SK-N-SH treated with all-trans-retinoic acid at 6 μM for 48 hours (cell line): ENCODE measurements at regions not wholly inside any gene's neighbourhood (a gene's known extent, or its start where the extent isn't known, plus 50 kb on each side); places are given as distances from the start of the nearest gene placed in this dataset.

Source experiments
- ATAC-seq: fragments of 200-7000 bp; cut with Tn5 transposase; 3 replicates; pipeline ENCODE4 v1.9.1; 2020; ENCODE audit warnings: mild to moderate bottlenecking, moderate library complexity
- ARNTL ChIP-seq: fragments of 450-650 bp; formaldehyde crosslinking; IDR thresholded peaks from 2 replicates; pipeline ENCODE4 v1.5.0; 2020; ENCODE audit warnings: low read depth, mild to moderate bottlenecking, moderate library complexity, borderline replicate concordance
- BACH2 ChIP-seq: fragments of 250-450 bp; sonication (Bioruptor Pico); IDR thresholded peaks from 2 replicates; pipeline ENCODE4 v1.9.0; 2021; ENCODE audit warnings: mild to moderate bottlenecking, borderline replicate concordance
- CREB5 ChIP-seq: fragments of 250-450 bp; sonication (Bioruptor Pico); IDR thresholded peaks from 2 replicates; pipeline ENCODE4 v1.5.1; 2020; ENCODE audit warnings: low read depth, mild to moderate bottlenecking, moderate library complexity
- CSDC2 ChIP-seq: fragments of 250-450 bp; sonication (Bioruptor Pico); IDR thresholded peaks from 2 replicates; pipeline ENCODE4 v1.5.0; 2020; ENCODE audit warnings: mild to moderate bottlenecking, moderate library complexity
- CSRNP3 ChIP-seq: fragments of 250-450 bp; sonication (Bioruptor Pico); IDR thresholded peaks from 2 replicates; pipeline ENCODE4 v1.5.1; 2021; ENCODE audit warnings: mild to moderate bottlenecking, moderate library complexity
- ESRRG ChIP-seq: fragments of 250-450 bp; sonication (Bioruptor Pico); IDR thresholded peaks from 2 replicates; pipeline ENCODE4 v1.6.1; 2021; ENCODE audit warnings: mild to moderate bottlenecking
- GLIS3 ChIP-seq: fragments of 250-450 bp; sonication (Bioruptor Pico); IDR thresholded peaks from 2 replicates; pipeline ENCODE4 v1.5.0; 2020; ENCODE audit warnings: mild to moderate bottlenecking, moderate library complexity
- ISL1 ChIP-seq: fragments of 250-450 bp; sonication (Bioruptor Pico); IDR thresholded peaks from 2 replicates; pipeline ENCODE4 v2.1.2; 2022; ENCODE audit warnings: mild to moderate bottlenecking, moderate library complexity
- OSR1 ChIP-seq: fragments of 250-450 bp; sonication (Bioruptor Pico); IDR thresholded peaks from 2 replicates; pipeline ENCODE4 v1.8.0; 2022; ENCODE audit warnings: moderate library complexity, mild to moderate bottlenecking, inconsistent platforms
- PATZ1 ChIP-seq: fragments of 250-450 bp; sonication (Bioruptor Pico); IDR thresholded peaks from 2 replicates; pipeline ENCODE4 v1.8.0; 2020; ENCODE audit warnings: mild to moderate bottlenecking, moderate library complexity, borderline replicate concordance
- POU6F1 ChIP-seq: fragments of 250-450 bp; sonication (Bioruptor Pico); IDR thresholded peaks from 2 replicates; pipeline ENCODE4 v1.8.0; 2021; ENCODE audit warnings: low read depth, mild to moderate bottlenecking, moderate library complexity, borderline replicate concordance
- PPARA ChIP-seq: fragments of 250-450 bp; sonication (Bioruptor Pico); IDR thresholded peaks from 2 replicates; pipeline ENCODE4 v1.5.0; 2020; ENCODE audit warnings: mild to moderate bottlenecking, borderline replicate concordance
- RARB ChIP-seq: fragments of 250-450 bp; sonication (Bioruptor Pico); IDR thresholded peaks from 2 replicates; pipeline ENCODE4 v1.8.0; 2021; ENCODE audit warnings: mild to moderate bottlenecking, moderate library complexity
- SNAI2 ChIP-seq: fragments of 250-450 bp; sonication (Bioruptor Pico); IDR thresholded peaks from 2 replicates; pipeline ENCODE4 v1.5.0; 2020; ENCODE audit warnings: mild to moderate bottlenecking, moderate library complexity
- TCF4 ChIP-seq: fragments of 250-450 bp; sonication (Bioruptor Pico); IDR thresholded peaks from 2 replicates; pipeline ENCODE4 v1.8.0; 2021; ENCODE audit warnings: mild to moderate bottlenecking, moderate library complexity, borderline replicate concordance
- TOX ChIP-seq: fragments of 250-450 bp; sonication (Bioruptor Pico); IDR thresholded peaks from 2 replicates; pipeline ENCODE4 v1.8.0; 2021; ENCODE audit warnings: mild to moderate bottlenecking, moderate library complexity, borderline replicate concordance
- TSHZ2 ChIP-seq: fragments of 250-450 bp; sonication (Bioruptor Pico); IDR thresholded peaks from 2 replicates; pipeline ENCODE4 v1.5.0; 2020; ENCODE audit warnings: mild to moderate bottlenecking, moderate library complexity
- ZC3H10 ChIP-seq: fragments of 250-450 bp; sonication (Bioruptor Pico); IDR thresholded peaks from 2 replicates; pipeline ENCODE4 v1.5.1; 2021; ENCODE audit warnings: mild to moderate bottlenecking, moderate library complexity
- ZFP3 ChIP-seq: fragments of 250-450 bp; sonication (Bioruptor Pico); IDR thresholded peaks from 2 replicates; pipeline ENCODE4 v1.5.0; 2020; ENCODE audit warnings: mild to moderate bottlenecking, moderate library complexity
- ZFP30 ChIP-seq: fragments of 450-650 bp; formaldehyde crosslinking; IDR thresholded peaks from 2 replicates; pipeline ENCODE4 v1.5.0; 2022; ENCODE audit warnings: mild to moderate bottlenecking, moderate library complexity
- ZNF565 ChIP-seq: fragments of 450-650 bp; formaldehyde crosslinking; conservative IDR thresholded peaks from 2 replicates; pipeline ENCODE4 v1.5.0; 2020; ENCODE audit warnings: low read depth, mild to moderate bottlenecking, moderate library complexity
- ZNF70 ChIP-seq: fragments of 450-650 bp; formaldehyde crosslinking; IDR thresholded peaks from 2 replicates; pipeline ENCODE4 v1.5.0; 2020; ENCODE audit warnings: mild to moderate bottlenecking, moderate library complexity
- ZNF8 ChIP-seq: fragments of 450-650 bp; formaldehyde crosslinking; IDR thresholded peaks from 2 replicates; pipeline ENCODE4 v1.5.0; 2020; ENCODE audit warnings: mild to moderate bottlenecking, moderate library complexity

- ATAC-seq: no peak
- TF ChIP-seq ZFP30 (no peak), CREB5 (CRISPR knock-in tag) (no peak), SNAI2 (CRISPR knock-in tag) (no peak), PPARA (CRISPR knock-in tag) (no peak), ZNF565 (CRISPR knock-in tag) (no peak), RARB (CRISPR knock-in tag) (no peak), PATZ1 (CRISPR knock-in tag) (no peak), BACH2 (CRISPR knock-in tag) (no peak), ZC3H10 (CRISPR knock-in tag) (no peak), ARNTL (CRISPR knock-in tag) (no peak), TCF4 (no peak), ISL1 (CRISPR knock-in tag) (no peak), POU6F1 (no peak), ZNF70 (CRISPR knock-in tag) (no peak), CSDC2 (CRISPR knock-in tag) (no peak), OSR1 (CRISPR knock-in tag) (no peak)
- TF ChIP-seq, all 23 proteins: peak for 0
Observed at GRCh38 chr12:105548626-105549025, 218.1 kb downstream of the C12orf75 start.

- no peak for ATAC-seq
- TF ChIP-seq ZFP3 (CRISPR knock-in tag) (no peak), ESRRG (no peak), OSR1 (CRISPR knock-in tag) (no peak), CSDC2 (CRISPR knock-in tag) (no peak), BACH2 (CRISPR knock-in tag) (no peak), PPARA (CRISPR knock-in tag) (no peak), POU6F1 (no peak), ZFP30 (no peak), TSHZ2 (CRISPR knock-in tag) (no peak), ARNTL (CRISPR knock-in tag) (no peak), CSRNP3 (no peak), TOX (CRISPR knock-in tag) (no peak), GLIS3 (CRISPR knock-in tag) (no peak), ZNF70 (CRISPR knock-in tag) (no peak), ZNF8 (CRISPR knock-in tag) (no peak), ISL1 (CRISPR knock-in tag) (no peak), TCF4 (no peak)
- TF ChIP-seq, all 23 proteins: peak for 0
Observed at GRCh38 chr12:105552056-105552455, 221.6 kb downstream of the C12orf75 start.
